GM23338 (cell line): ENCODE measurements at regions not wholly inside any gene's neighbourhood (a gene's known extent, or its start where the extent isn't known, plus 50 kb on each side); places are given as distances from the start of the nearest gene placed in this dataset.

Experiments
- ATAC-seq: fragments of 200-7000 bp; cut with Tn5 transposase; 3 replicates; pipeline ENCODE4 v1.9.1; 2020
- DNase-seq: peaks from one replicate; pipeline ENCODE4 v3.0.0-alpha.2; 2015; ENCODE audit warnings: low spot score
- H2AFZ ChIP-seq: fragments of 200-600 bp; sonication (generic); 2 replicates; pipeline ENCODE4 v1.8.0; 2016; ENCODE audit warnings: antibody characterized with exemption, mild to moderate bottlenecking, moderate library complexity
- H3F3A ChIP-seq: fragments of 200-600 bp; sonication (generic); replicated peaks from 2 replicates; pipeline ENCODE4 v1.8.0; 2017; ENCODE audit warnings: antibody characterized with exemption, mixed run types, low read depth
- H3K27ac ChIP-seq: fragments of 200-600 bp; sonication (generic); 2 replicates; pipeline ENCODE4 v1.6.1; 2016; ENCODE audit warnings: low read depth
- H3K27me3 ChIP-seq: fragments of 200-600 bp; sonication (generic); 2 replicates; pipeline ENCODE4 v1.8.0; 2016; ENCODE audit warnings: mild to moderate bottlenecking, mixed run types, moderate library complexity; ENCODE audit not compliant: insufficient read depth
- H3K36me3 ChIP-seq: fragments of 200-600 bp; sonication (generic); 2 replicates; pipeline ENCODE4 v1.8.0; 2016; ENCODE audit warnings: mild to moderate bottlenecking; ENCODE audit not compliant: insufficient read depth
- H3K4me1 ChIP-seq: fragments of 200-600 bp; sonication (generic); 2 replicates; pipeline ENCODE4 v1.8.0; 2016; ENCODE audit warnings: mild to moderate bottlenecking, moderate library complexity; ENCODE audit not compliant: insufficient read depth
- H3K4me2 ChIP-seq: fragments of 200-600 bp; sonication (generic); 2 replicates; pipeline ENCODE4 v1.7.1; 2017; ENCODE audit warnings: mixed run types
- H3K4me3 ChIP-seq: fragments of 200-600 bp; sonication (generic); 2 replicates; pipeline ENCODE4 v1.6.1; 2016; ENCODE audit warnings: mixed run types
- H3K79me2 ChIP-seq: fragments of 200-600 bp; sonication (generic); replicated peaks from 2 replicates; pipeline ENCODE4 v1.8.0; 2017; ENCODE audit warnings: mild to moderate bottlenecking; ENCODE audit not compliant: insufficient read depth
- H3K9me2 ChIP-seq: fragments of 200-600 bp; sonication (generic); 2 replicates; pipeline ENCODE4 v1.8.0; 2017; ENCODE audit not compliant: insufficient read depth
- H4K20me1 ChIP-seq: fragments of 200-600 bp; sonication (generic); replicated peaks from 2 replicates; pipeline ENCODE4 v1.8.0; 2017; ENCODE audit warnings: mild to moderate bottlenecking; ENCODE audit not compliant: insufficient read depth
- H3K27ac Mint-ChIP-seq: 2 replicates; pipeline ENCODE4 v1.8.0; 2020; ENCODE audit warnings: inconsistent platforms, mild to moderate bottlenecking, moderate library complexity, mixed read lengths
- H3K27me3 Mint-ChIP-seq: 3 replicates; pipeline ENCODE4 v1.8.0; 2022; ENCODE audit warnings: low read depth, mild to moderate bottlenecking, moderate library complexity, mixed read lengths, inconsistent platforms; ENCODE audit not compliant: insufficient read depth, poor library complexity
- H3K36me3 Mint-ChIP-seq: 3 replicates; pipeline ENCODE4 v1.8.0; 2021; ENCODE audit warnings: low read depth, mild to moderate bottlenecking, inconsistent platforms, moderate library complexity, mixed read lengths
- H3K4me1 Mint-ChIP-seq: 3 replicates; pipeline ENCODE4 v1.8.0; 2020; ENCODE audit warnings: mild to moderate bottlenecking, inconsistent platforms, mixed read lengths
- H3K4me3 Mint-ChIP-seq: 3 replicates; pipeline ENCODE4 v1.8.0; 2021; ENCODE audit warnings: moderate library complexity, mild to moderate bottlenecking, inconsistent platforms, mixed read lengths
- H3K9me3 Mint-ChIP-seq: 3 replicates; pipeline ENCODE4 v1.8.0; 2020; ENCODE audit warnings: moderate library complexity, mild to moderate bottlenecking, inconsistent platforms, mixed read lengths
- ETS1 ChIP-seq: IDR thresholded peaks from 2 replicates; pipeline ENCODE4 v1.6.1; 2016; ENCODE audit warnings: antibody characterized with exemption
- EZH2phosphoT487 ChIP-seq: fragments of 200-600 bp; sonication (generic); IDR thresholded peaks from one replicate; pipeline ENCODE4 v1.8.1; 2018; ENCODE audit warnings: antibody characterized with exemption; ENCODE audit not compliant: unreplicated experiment
- POLR2AphosphoS5 ChIP-seq: IDR thresholded peaks from 2 replicates; pipeline ENCODE4 v1.6.1; 2016; ENCODE audit warnings: antibody characterized with exemption, low read depth
- ZNF114 ChIP-seq: fragments of 250-450 bp; sonication (Bioruptor Pico); IDR thresholded peaks from 2 replicates; pipeline ENCODE4 v1.5.0; 2020; ENCODE audit warnings: mild to moderate bottlenecking, moderate library complexity
- ZNF331 ChIP-seq: fragments of 250-450 bp; sonication (Bioruptor Pico); IDR thresholded peaks from 2 replicates; pipeline ENCODE4 v1.5.0; 2020; ENCODE audit warnings: low read depth, mild to moderate bottlenecking, moderate library complexity
- ZNF462 ChIP-seq: fragments of 250-450 bp; sonication (Bioruptor Pico); IDR thresholded peaks from 2 replicates; pipeline ENCODE4 v1.5.0; 2020; ENCODE audit warnings: mild to moderate bottlenecking, moderate library complexity

- Histone ChIP-seq H3K36me3 (no peaks in the 10 kb centered on the region), H3K9me2 (no peaks in the 10 kb centered on the region), H3K4me3 (no peak overlapping the region), H2AFZ (no peak overlapping the region), H4K20me1 (no peaks in the 10 kb centered on the region), H3K4me2 (no peak overlapping the region), H3K27me3 (no peaks in the 10 kb centered on the region), H3K4me1 (no peaks in the 10 kb centered on the region), H3F3A (no peaks in the 10 kb centered on the region), H3K27ac (no peak overlapping the region), H3K79me2 (no peaks in the 10 kb centered on the region)
- Mint-ChIP-seq H3K4me1 (no peaks in the 10 kb centered on the region), H3K4me3 (no peak overlapping the region), H3K36me3 (no peaks in the 10 kb centered on the region), H3K27ac (no peak overlapping the region), H3K27me3 (peaks cover 2% of the 10 kb centered on the region), H3K9me3 (peaks cover 3% of the 10 kb centered on the region; the same call in 1 of the 3 replicates)
- TF ChIP-seq ZNF114 (CRISPR knock-in tag) (no peak), ETS1 (no peak), POLR2AphosphoS5 (no peak), ZNF462 (CRISPR knock-in tag) (no peak)
- ATAC-seq (no peak), DNase-seq (no peak)
Measured at GRCh38 chr17:69864462-69864861, 210.6 kb upstream of the KCNJ16 start.

GRCh38 chr17:69869667-69870066, 205.4 kb upstream of the KCNJ16 start:
- H3K9me3 Mint-ChIP-seq: no peaks in the 10 kb centered on the region
- H3K27ac ChIP-seq: no peak overlapping the region
- ATAC-seq (no peak), DNase-seq (no peak)
- H4K20me1 ChIP-seq: no peaks in the 10 kb centered on the region
- no peaks in the 10 kb centered on the region for H3K79me2 ChIP-seq
- 0 out of 2 replicates have a peak, but pooled peaks cover 7% of the 10 kb centered on the region for H3K9me2 ChIP-seq
- peaks cover 22% of the 10 kb centered on the region for H3K4me1 ChIP-seq
- no peaks in the 10 kb centered on the region for H3F3A ChIP-seq
- no peak overlapping the region for H2AFZ ChIP-seq
- H3K36me3 Mint-ChIP-seq: no peaks in the 10 kb centered on the region
- H3K4me3 Mint-ChIP-seq: no peak overlapping the region
- peaks cover 23% of the 10 kb centered on the region for H3K4me1 Mint-ChIP-seq
- no peaks in the 10 kb centered on the region for H3K27me3 ChIP-seq
- H3K4me3 ChIP-seq: no peak overlapping the region
- H3K4me2 ChIP-seq: no peak overlapping the region
- H3K36me3 ChIP-seq: no peaks in the 10 kb centered on the region
- peak overlapping the region; percentile 80 for H3K27ac Mint-ChIP-seq
- H3K27me3 Mint-ChIP-seq: no peaks in the 10 kb centered on the region
- TF ChIP-seq EZH2phosphoT487 (no peak), ZNF331 (CRISPR knock-in tag) (no peak), ZNF462 (CRISPR knock-in tag) (no peak)
